ENCODE measurements at regions not wholly inside any gene's neighbourhood (a gene's known extent, or its start where the extent isn't known, plus 50 kb on each side); places are given as distances from the start of the nearest gene placed in this dataset.

- TF ChIP-seq CTCF (IDR thresholded peaks at IDR 0.05 in 4 of 5, conservative IDR thresholded peaks at IDR 0.05 in 1 of 5) (no peak), POLR2A (IDR thresholded peaks at IDR 0.05) (no peak)
These were observed 164.9 kb downstream of the DTHD1 start for GRCh38 chr4:36446275-36446674.

Measured in gastrocnemius medialis (tissue), 4 donors.